ENCODE measurements at regions not wholly inside any gene's neighbourhood (a gene's known extent, or its start where the extent isn't known, plus 50 kb on each side); places are given as distances from the start of the nearest gene placed in this dataset.

DNA sequence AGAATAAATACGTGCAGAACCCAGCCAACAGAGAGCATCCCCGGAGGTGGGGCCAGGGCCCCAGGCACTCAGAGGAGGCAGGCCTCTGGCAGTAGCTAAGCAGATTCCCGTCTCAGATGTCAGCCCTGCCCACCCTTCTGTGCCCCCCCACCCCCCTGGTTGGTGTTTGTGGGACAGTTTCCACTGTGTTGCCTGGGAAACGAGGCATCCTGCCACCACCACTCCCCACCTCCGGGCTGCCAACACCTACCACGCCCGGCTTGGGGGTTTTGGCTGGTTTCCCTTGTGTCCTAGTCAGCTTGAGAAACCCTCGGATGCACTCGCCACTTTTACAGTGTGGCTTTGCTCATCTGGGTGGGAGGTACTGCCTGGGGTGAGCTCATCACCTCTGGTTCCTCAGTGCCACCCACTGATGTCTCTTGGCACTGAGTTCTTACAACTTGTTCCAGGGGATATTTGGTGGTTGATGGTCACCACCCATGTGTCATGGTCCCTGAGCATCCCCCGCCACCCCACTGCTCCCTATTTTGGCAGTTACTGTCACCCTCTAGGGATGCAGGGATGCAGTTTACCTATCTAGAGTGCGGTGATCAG is 72.4 kb upstream of the YWHAQ start:
- DNase-seq: peak in 1 of 2 donors; percentile 38
- intact Hi-C loops (cut with DNase I; ENCODE audit: low total_unique reads): no loop called here
- H3K27me3 ChIP-seq: no peaks in the 10 kb centered on the region
- no peaks in the 10 kb centered on the region for H3K36me3 ChIP-seq
- H3K4me1 ChIP-seq: no peaks in the 10 kb centered on the region
- H3K9me3 ChIP-seq: no peaks in the 10 kb centered on the region
- TF ChIP-seq POLR2A (IDR thresholded peaks at IDR 0.05): no peak
- TF ChIP-seq, protein P1, sequence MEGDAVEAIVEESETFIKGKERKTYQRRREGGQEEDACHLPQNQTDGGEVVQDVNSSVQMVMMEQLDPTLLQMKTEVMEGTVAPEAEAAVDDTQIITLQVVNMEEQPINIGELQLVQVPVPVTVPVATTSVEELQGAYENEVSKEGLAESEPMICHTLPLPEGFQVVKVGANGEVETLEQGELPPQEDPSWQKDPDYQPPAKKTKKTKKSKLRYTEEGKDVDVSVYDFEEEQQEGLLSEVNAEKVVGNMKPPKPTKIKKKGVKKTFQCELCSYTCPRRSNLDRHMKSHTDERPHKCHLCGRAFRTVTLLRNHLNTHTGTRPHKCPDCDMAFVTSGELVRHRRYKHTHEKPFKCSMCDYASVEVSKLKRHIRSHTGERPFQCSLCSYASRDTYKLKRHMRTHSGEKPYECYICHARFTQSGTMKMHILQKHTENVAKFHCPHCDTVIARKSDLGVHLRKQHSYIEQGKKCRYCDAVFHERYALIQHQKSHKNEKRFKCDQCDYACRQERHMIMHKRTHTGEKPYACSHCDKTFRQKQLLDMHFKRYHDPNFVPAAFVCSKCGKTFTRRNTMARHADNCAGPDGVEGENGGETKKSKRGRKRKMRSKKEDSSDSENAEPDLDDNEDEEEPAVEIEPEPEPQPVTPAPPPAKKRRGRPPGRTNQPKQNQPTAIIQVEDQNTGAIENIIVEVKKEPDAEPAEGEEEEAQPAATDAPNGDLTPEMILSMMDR (IDR thresholded peaks at IDR 0.05): no peak
- H3K4me3 ChIP-seq: no peak overlapping the region
- no peak overlapping the region for H3K27ac ChIP-seq

DNA sequence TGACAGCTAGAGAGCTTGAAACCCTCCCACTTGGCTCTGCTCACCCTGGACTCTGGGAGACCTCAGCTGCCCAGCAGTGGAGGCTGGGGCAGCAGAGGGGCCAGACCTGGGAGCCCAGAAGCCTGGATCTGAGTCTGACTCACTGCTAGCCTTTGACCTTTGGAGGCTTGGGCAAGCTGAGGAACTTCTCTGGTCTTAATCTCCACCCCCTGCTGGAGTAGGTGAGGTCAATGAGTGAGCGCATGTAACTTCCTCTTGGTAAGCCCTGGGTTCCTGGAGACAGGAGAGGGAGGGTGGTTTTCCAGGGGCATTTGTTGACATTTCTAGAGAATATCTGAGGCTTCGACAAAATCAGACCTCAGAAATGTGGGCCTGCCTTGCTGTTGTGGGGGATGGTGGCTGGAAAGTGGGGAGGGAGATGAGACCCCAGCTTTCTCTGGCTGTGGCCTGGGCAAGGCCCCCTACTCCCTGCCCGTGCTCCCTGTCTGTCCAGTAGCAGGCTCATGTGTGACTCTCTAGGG is 73.0 kb upstream of the YWHAQ start:
- H3K36me3 ChIP-seq: no peaks in the 10 kb centered on the region
- no peaks in the 10 kb centered on the region for H3K27me3 ChIP-seq
- no peak overlapping the region for H3K4me3 ChIP-seq
- H3K9me3 ChIP-seq: no peaks in the 10 kb centered on the region
- DNase-seq: no peak
- no peaks in the 10 kb centered on the region for H3K4me1 ChIP-seq
- intact Hi-C loops (cut with DNase I; ENCODE audit: low total_unique reads): no loop called here
- TF ChIP-seq, protein P1 (IDR thresholded peaks at IDR 0.05): no peak
- no peak for TF ChIP-seq POLR2A (IDR thresholded peaks at IDR 0.05)
- H3K27ac ChIP-seq: no peak overlapping the region

DNA sequence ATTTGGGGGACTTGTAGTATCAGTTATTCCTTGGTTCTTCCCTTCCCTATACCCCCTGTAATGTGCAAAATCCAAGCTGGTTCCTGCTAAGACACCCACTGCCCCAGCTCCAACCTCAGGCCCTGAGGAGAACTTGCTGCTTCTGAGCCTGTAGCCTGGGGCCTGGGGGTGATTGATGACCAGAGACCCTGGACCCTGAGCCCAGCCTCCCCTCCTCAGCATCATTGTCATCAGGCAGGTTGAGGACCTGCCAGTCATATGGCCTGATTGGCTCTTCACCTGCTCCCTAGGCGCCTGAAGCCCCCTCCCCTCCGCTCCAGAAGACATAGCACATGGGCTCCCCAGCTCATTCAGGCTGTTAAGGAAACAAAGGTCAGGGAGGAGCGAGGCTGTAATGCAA is 73.8 kb upstream of the YWHAQ start:
- Histone ChIP-seq H3K27ac (no peak overlapping the region), H3K36me3 (no peaks in the 10 kb centered on the region), H3K4me1 (no peaks in the 10 kb centered on the region), H3K4me3 (no peak overlapping the region), H3K27me3 (no peaks in the 10 kb centered on the region), H3K9me3 (no peaks in the 10 kb centered on the region)
- intact Hi-C loops (cut with DNase I; ENCODE audit: low total_unique reads): no loop called here
- DNase-seq: no peak
- TF ChIP-seq, protein P1 (IDR thresholded peaks at IDR 0.05): no peak
- no peak for TF ChIP-seq POLR2A (IDR thresholded peaks at IDR 0.05)

DNA sequence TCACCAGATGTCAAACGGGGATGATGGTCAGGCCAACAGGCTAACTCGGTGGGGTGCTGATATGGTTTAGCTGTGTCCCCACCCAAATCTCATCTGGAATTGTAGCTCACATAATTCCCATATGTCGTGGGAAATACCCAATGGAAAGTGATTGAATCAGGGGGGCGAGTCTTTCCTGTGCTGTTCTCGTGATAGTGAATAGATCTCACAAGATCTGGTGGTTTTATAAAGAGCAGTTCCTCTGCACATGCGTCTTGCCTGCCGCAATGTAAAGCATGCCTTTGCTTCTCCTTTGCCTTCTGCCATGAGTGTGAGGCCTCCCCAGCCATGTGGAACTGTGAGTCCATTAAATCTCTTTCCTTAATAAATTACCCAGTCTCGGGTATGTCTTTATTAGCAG is 74.4 kb upstream of the YWHAQ start:
- no peak overlapping the region for H3K4me3 ChIP-seq
- no peaks in the 10 kb centered on the region for H3K27me3 ChIP-seq
- H3K27ac ChIP-seq: no peak overlapping the region
- intact Hi-C loops (cut with DNase I; ENCODE audit: low total_unique reads): no loop called here
- no peaks in the 10 kb centered on the region for H3K9me3 ChIP-seq
- TF ChIP-seq, protein P1 (IDR thresholded peaks at IDR 0.05): no peak
- TF ChIP-seq POLR2A (IDR thresholded peaks at IDR 0.05): no peak
- no peaks in the 10 kb centered on the region for H3K36me3 ChIP-seq
- no peaks in the 10 kb centered on the region for H3K4me1 ChIP-seq
- DNase-seq: no peak

DNA sequence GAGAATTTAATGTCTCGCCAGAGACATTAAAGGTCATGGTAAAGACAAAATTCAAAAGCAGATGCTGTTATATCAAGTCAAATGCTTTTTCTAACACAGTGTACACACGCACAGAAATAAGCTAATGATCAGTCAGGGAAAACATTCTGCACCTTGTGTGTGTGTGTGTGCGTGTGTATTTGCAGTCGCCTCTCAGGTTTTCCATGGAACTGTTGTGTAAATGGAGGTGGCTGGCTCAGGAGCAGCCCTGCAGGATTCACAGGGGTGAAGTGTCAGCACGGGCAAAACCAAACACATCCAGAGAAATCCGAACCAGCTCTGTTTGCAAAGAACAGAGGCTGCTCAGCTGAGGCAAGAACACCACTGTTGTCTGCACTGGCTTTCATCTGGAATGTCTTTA is 76.2 kb upstream of the YWHAQ start:
- no peak overlapping the region for H3K27ac ChIP-seq
- DNase-seq: no peak
- H3K4me1 ChIP-seq: no peaks in the 10 kb centered on the region
- no peaks in the 10 kb centered on the region for H3K9me3 ChIP-seq
- intact Hi-C loops (cut with DNase I; ENCODE audit: low total_unique reads): no loop called here
- H3K36me3 ChIP-seq: no peaks in the 10 kb centered on the region
- no peak overlapping the region for H3K4me3 ChIP-seq
- no peak for TF ChIP-seq POLR2A (IDR thresholded peaks at IDR 0.05)
- TF ChIP-seq, protein P1 (IDR thresholded peaks at IDR 0.05): no peak
- H3K27me3 ChIP-seq: no peaks in the 10 kb centered on the region
